Activated T-cell treated with anti-CD3 and anti-CD28 coated beads for 48 hours (primary cell): ENCODE measurements at regions not wholly inside any gene's neighbourhood (a gene's known extent, or its start where the extent isn't known, plus 50 kb on each side); places are given as distances from the start of the nearest gene placed in this dataset.

Experiments
- DNase-seq: peaks from one replicate; pipeline ENCODE4 v3.0.0-alpha.2; 2020; ENCODE audit warnings: low read depth

DNA sequence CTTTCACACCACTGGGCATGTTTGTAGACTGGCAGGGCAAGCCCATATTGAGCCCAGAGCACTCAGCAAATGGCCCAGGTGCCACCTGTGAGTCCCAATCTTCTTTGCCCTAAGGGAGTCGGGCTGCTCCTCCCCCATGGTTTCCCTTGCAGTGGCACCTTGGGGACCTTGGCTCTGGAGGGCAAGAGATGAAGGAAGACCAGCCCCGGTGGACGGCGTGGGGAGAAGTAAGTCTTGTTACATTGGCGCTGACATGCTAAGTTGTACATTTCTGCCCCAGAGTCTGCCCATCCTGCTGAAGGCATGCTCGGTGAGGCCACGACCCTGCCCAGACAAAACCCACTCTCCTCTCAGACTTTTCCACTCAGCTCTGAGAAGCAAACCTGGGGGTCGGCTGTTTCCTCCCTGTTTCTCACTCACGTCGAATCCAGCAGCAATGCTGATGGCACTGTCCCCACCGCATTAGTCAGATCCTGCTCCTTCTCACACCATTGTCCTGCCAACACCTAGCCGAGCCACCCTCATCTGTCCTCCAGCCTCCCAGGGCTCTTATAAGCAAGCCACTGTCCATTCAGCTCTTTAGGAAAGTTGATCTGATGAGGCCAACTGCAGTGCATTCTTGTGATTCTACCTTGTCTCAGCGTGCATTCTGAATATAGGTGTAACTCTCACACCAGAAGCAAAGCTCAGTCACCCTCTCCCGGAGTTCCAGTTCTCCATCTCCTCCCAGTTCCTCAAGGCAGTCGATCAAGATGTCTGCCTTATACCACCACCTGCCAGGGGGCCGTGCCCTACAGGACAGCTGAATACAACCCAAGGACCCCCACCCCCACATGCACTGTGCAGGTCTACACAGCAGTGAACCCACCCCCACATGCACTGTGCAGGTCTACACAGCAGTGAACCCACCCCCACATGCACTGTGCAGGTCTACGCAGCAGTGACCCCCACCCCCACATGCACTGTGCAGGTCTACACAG is 827.1 kb downstream of the TBC1D22A start:
- DNase-seq: no peak

- DNase-seq: no peak
Observed at GRCh38 chr22:47588578-47588960, 826.1 kb downstream of the TBC1D22A start.

DNA sequence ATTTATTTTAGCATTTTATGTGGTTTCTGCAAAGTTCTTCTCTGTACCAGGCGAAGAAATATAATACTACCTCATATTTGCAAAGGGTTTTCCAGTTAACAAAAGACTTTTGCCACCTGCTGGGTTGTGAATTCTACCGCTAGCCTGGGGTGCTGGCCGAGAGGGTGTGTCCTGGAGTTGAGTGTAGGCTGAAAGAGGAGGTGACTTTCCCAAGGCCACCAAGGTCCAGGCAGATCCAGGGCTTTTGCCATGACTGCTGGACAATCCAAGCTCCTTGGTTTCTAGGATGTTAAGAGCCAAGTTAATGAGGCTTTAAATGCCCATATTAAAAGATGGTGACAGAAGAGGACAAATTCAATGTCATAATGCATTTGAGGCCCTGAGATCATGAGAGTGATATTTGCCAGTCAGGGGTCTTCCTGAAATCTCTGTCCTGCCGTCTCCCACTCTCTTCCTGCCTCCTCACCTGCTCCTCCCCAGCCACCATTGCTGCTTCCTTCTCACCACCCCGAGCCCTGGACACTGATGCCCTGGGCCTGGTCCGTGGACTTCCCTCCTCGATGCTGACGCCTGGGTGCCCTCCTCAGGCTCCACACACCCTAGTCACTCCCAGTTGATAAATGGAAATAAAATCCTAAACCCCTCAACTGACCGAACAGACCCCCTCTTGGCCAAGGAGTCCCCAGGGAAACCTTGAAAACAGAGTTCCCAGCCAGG is 825.6 kb downstream of the TBC1D22A start:
- no peak for DNase-seq

DNA sequence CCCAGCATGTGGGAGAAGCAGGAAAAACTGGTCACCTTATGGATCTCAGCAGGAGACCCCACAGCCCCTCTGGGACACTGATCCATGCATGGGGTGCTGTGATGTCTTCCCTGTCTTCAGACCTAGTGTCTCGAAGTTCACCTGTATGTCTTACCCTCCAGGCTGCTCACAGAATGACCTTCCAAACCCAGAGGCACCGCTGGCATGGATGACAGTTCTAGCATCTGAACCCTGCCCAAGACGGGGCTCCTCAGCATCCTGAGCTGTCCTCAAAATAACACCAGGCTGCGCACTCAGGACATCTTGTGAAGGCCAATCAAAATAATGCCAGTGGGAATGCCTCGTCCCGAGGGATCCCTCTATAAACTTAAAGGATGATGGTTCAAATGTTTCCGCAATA is 824.9 kb downstream of the TBC1D22A start:
- DNase-seq: no peak

DNA sequence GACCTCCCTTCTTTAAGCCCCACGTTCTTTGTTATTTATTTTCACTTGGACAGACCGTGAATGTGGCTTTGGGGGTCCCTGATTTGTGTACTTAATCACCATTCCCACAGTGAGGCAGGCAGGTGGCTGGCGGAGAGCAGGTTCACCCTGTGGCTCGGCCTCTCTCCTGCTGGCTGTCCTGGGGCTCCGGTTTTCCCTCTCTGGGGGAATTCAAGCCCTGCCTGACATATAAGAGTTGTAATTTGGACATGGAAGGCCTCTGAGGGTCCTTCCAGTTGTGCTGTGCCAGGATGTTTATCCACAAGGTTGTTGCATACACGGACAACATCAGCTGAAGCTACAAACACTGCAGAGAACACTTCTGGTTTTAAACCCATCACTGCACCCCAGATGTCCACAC is 824.5 kb downstream of the TBC1D22A start:
- no peak for DNase-seq

- no peak for DNase-seq
Observed at GRCh38 chr22:47586038-47586437, 823.6 kb downstream of the TBC1D22A start.

DNA sequence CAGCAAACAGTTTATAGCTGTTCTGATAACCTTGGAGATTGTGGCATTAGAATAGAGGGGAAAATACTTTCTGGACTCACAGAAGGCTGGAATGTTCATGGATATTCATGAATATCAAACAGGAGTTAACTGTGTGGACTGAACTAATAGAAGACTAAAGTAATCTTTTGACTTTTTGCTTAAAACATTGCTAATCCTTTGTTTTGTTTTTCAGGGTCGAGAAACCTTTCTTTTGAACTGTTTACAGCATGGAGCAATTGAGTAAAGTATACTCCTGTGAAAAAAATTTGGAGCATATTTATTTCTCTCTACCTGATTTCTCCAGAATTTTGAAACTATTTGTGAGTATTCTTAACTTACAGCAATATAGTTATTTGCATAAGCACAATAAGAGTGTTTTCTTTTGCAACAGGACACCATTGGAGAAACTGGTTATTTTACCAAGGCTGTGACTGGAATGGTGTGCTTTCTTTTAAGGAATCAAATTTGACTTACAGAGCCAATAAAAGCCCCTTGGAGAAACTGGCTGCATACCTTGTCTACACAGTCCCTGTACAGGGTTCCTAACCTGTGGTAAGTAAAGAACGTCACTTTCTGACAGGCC is 821.6 kb downstream of the TBC1D22A start:
- no peak for DNase-seq

DNA sequence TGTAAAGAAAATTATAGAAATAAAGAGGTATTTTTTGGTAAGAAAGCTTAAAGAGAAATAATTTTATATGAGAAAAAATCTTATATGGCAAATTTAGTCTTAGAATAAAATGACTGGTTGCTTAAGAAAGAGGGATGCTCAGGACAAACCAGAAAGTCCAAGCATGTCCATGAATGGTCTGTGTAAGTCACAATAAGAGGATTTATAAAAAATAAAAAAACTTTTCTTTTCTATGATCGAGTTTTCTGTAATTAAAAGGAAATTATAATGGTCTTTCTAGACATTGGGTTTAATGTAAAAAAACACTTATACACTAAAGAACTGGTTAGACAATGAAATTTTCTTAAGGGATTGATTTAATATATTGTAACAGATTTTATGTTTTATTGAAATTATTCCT is 819.6 kb downstream of the TBC1D22A start:
- no peak for DNase-seq

GRCh38 chr22:47580121-47580520 is 817.7 kb downstream of the TBC1D22A start:
- no peak for DNase-seq

- DNase-seq: no peak
Observed at GRCh38 chr22:47576908-47577307, 814.5 kb downstream of the TBC1D22A start.

GRCh38 chr22:47575291-47575690 is 812.8 kb downstream of the TBC1D22A start:
- DNase-seq: no peak

DNA sequence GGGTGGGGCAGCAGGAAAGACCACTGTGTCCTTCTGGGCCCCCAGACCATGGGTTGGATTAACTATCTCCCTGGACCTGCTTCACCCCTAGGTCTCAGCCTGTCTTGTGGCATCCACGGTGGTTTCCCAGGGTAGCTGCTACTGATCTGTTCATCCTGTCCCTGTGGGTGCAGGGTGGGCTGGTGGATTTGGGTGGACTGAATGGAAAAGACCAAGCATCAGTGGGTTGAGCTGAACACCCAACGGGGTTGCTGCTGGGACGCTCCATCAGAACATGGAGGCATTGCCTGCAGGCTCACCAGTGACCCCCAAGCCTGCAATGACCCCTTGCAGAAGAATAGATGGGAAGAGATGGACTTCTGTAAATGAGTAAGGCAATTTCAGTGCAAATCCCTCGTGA is 812.1 kb downstream of the TBC1D22A start:
- no peak for DNase-seq

- DNase-seq: no peak
Observed at GRCh38 chr22:47573141-47573540, 810.7 kb downstream of the TBC1D22A start.

- DNase-seq: no peak
Observed at GRCh38 chr22:47572443-47572842, 810.0 kb downstream of the TBC1D22A start.

- DNase-seq: no peak
Observed at GRCh38 chr22:47571616-47572015, 809.2 kb downstream of the TBC1D22A start.

GRCh38 chr22:47570851-47571250 is 808.4 kb downstream of the TBC1D22A start:
- DNase-seq: no peak

- no peak for DNase-seq
Observed at GRCh38 chr22:47570300-47570685, 807.8 kb downstream of the TBC1D22A start.

GRCh38 chr22:47569389-47570299 is 807.2 kb downstream of the TBC1D22A start:
- DNase-seq: no peak

GRCh38 chr22:47568700-47569099 is 806.2 kb downstream of the TBC1D22A start:
- DNase-seq: no peak

DNA sequence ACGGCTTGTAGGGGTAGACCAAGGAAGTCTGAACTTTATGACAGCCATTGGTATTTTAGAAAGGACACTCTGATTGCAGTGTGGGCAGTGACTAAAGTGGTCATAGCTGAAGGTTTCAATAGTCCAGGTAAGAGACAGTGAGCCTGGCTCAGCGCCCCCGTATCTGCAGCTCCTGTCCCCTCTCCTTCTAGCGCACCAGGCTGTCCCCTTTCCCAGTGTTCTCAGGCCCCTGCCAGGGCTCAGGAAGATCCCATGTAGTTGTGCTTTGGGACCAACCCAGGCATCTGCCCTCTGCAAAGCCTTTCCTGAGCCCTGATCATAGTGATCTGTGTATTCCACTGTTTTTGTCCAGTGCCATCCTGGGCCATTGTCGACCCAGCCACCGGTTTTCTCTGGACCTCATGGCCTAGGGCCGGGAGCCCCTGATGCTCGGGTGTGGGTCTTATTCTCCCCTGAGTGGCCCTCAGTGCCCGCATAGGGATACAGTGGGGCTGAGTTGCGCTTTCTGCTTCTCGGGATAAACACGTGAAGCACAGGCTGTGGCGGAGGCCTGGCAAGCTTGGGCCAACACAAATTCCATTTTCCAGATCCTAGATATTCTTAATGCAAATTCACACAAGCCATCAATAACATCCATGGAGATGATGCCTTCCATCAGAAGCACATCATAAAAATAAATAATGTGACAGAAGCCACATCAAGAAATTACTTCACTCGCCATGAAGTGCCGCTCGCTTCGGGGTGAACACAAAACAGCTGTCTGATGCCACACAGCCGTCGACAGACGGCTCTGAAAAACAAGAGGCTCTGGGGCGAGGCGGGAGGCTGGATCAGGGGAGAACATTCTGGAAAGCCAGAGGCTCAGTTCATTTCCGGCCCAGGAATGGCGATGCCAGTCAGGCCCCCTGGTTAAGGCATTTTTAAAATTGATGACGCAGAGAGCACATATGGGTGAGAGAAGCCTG is 805.0 kb downstream of the TBC1D22A start:
- no peak for DNase-seq

- no peak for DNase-seq
Observed at GRCh38 chr22:47566491-47566890, 804.0 kb downstream of the TBC1D22A start.
